HepG2 (cell line): ENCODE measurements at regions not wholly inside any gene's neighbourhood (a gene's known extent, or its start where the extent isn't known, plus 50 kb on each side); places are given as distances from the start of the nearest gene placed in this dataset.

Source experiments
- ATAC-seq: fragments of 200-7000 bp; cut with Tn5 transposase; 3 replicates; pipeline ENCODE4 v1.9.1; 2020; ENCODE audit warnings: mild to moderate bottlenecking, moderate library complexity
- BruUV-seq: library from RNA; stranded (reverse); fragments of 400-500 nt; replicated peaks from 2 replicates; lab custom pipeline; 2021; lab: Mats Ljungman, UMichigan
- CTCF ChIA-PET: fragments of 300-600 bp; formaldehyde crosslinking; extraction: SDS; loops from one replicate; lab custom pipeline; 2021; ENCODE audit warnings: low total read pairs, inconsistent platforms, low intra/inter-chr PET ratio; lab: Yijun Ruan, JAX
- POLR2A ChIA-PET: fragments of 350-600 bp; sonication (Branson Sonifier 250); formaldehyde crosslinking; loops from one replicate; lab custom pipeline; 2020; ENCODE audit warnings: antibody characterized with exemption, inconsistent platforms; lab: Yijun Ruan, JAX
- DNase-seq: peaks from one replicate; pipeline ENCODE4 v3.0.0-alpha.2; 2015; ENCODE audit warnings: low spot score
- FAIRE-seq: peaks from 3 replicates; lab custom pipeline; 2011; peaks lifted over from hg19 to GRCh38; lab: Jason Lieb, UNC
- H2AFZ ChIP-seq: one replicate; pipeline ENCODE4 v1.6.1; 2011; ENCODE audit warnings: low read length, inconsistent platforms
- H3K27ac ChIP-seq: fragments of 300-600 bp; 3 replicates; pipeline ENCODE4 v1.8.0; 2011; ENCODE audit warnings: mixed run types, mild to moderate bottlenecking, mixed read lengths, low read length, inconsistent platforms; ENCODE audit not compliant: insufficient read depth; ENCODE audit errors: extremely low read length
- H3K27me3 ChIP-seq, 2 experiments: fragments of 200-600 bp in 1 of 2; 2 replicates in 1 of 2; 3 replicates in 1 of 2; pipeline versions ENCODE4 v1.6.0 to v1.8.0; 2011; ENCODE audit warnings: low read length in 2 of 2, mild to moderate bottlenecking in 2 of 2, moderate library complexity in 2 of 2, inconsistent platforms in 1 of 2; ENCODE audit not compliant: insufficient read depth in 2 of 2, control insufficient read depth in 1 of 2
- H3K36me3 ChIP-seq, 2 experiments: fragments of 200-600 bp in 1 of 2; replicated peaks in 1 of 2; 2 replicates in 1 of 2; 3 replicates in 1 of 2; pipeline versions ENCODE4 v1.5.1 to v1.8.0; 2011; ENCODE audit warnings: low read length in 2 of 2, inconsistent platforms in 1 of 2; ENCODE audit not compliant: insufficient read depth in 2 of 2, control insufficient read depth in 1 of 2
- H3K4me1 ChIP-seq: 2 replicates; pipeline ENCODE4 v1.5.1; 2012; ENCODE audit warnings: low read length, inconsistent platforms; ENCODE audit not compliant: insufficient read depth
- H3K4me2 ChIP-seq: 2 replicates; pipeline ENCODE4 v1.6.0; 2011; ENCODE audit warnings: low read depth, low read length, inconsistent platforms
- H3K4me3 ChIP-seq, 3 experiments: fragments of 200-600 bp in 1 of 3; sonication (generic), shearing (Covaris generic) in 1 of 3; replicated peaks in 1 of 3; 2 replicates each; pipeline ENCODE4 v1.5.1; 2011 to 2016; ENCODE audit warnings: low read length in 3 of 3, inconsistent platforms in 2 of 3, low read depth in 2 of 3, mild to moderate bottlenecking in 2 of 3, control low read depth in 1 of 3, mixed read lengths in 1 of 3; ENCODE audit not compliant: insufficient read depth in 1 of 3
- H3K79me2 ChIP-seq: one replicate; pipeline ENCODE4 v1.6.1; 2011; ENCODE audit warnings: low read length, inconsistent platforms; ENCODE audit not compliant: insufficient read depth
- H3K9ac ChIP-seq: 2 replicates; pipeline ENCODE4 v1.6.0; 2011; ENCODE audit warnings: mild to moderate bottlenecking, low read depth, low read length, inconsistent platforms; ENCODE audit not compliant: insufficient read depth
- H3K9me3 ChIP-seq: 2 replicates; pipeline ENCODE4 v1.5.1; 2012; ENCODE audit warnings: mild to moderate bottlenecking, low read length
- H4K20me1 ChIP-seq: 2 replicates; pipeline ENCODE4 v1.6.0; 2011; ENCODE audit warnings: inconsistent platforms, mild to moderate bottlenecking, low read length, moderate library complexity; ENCODE audit not compliant: insufficient read depth
- CREBL2 ChIP-seq: sonication (generic); formaldehyde crosslinking; IDR thresholded peaks from 2 replicates; pipeline ENCODE4 v1.8.1; 2023; ENCODE audit warnings: missing genetic modification reagents, mild to moderate bottlenecking, borderline replicate concordance
- ETS1 ChIP-seq: sonication (generic); formaldehyde crosslinking; IDR thresholded peaks from 2 replicates; pipeline ENCODE4 v1.4.0; 2020; ENCODE audit warnings: missing genetic modification reagents
- GTF2F1 ChIP-seq: fragments of 150-350 bp; IDR thresholded peaks from 2 replicates; pipeline ENCODE4 v1.6.1; 2014; ENCODE audit warnings: low read length
- HDAC1 ChIP-seq: sonication (generic); formaldehyde crosslinking; IDR thresholded peaks from 2 replicates; pipeline ENCODE4 v1.5.1; 2020; ENCODE audit warnings: mild to moderate bottlenecking, missing genetic modification reagents
- HMGA1 ChIP-seq: sonication (generic); formaldehyde crosslinking; conservative IDR thresholded peaks from 2 replicates; pipeline ENCODE4 v1.4.0; 2020; ENCODE audit warnings: missing genetic modification reagents
- NCOA5 ChIP-seq: sonication (generic); formaldehyde crosslinking; IDR thresholded peaks from 2 replicates; pipeline ENCODE4 v1.4.0; 2020; ENCODE audit warnings: missing genetic modification reagents
- NR0B2 ChIP-seq: sonication (generic); formaldehyde crosslinking; IDR thresholded peaks from 2 replicates; pipeline ENCODE4 v1.4.0; 2020; ENCODE audit warnings: mild to moderate bottlenecking, missing genetic modification reagents
- POLR2AphosphoS5 ChIP-seq: IDR thresholded peaks from 2 replicates; pipeline ENCODE4 v1.6.1; 2012; ENCODE audit warnings: low read depth, low read length
- TCF7L2 ChIP-seq: IDR thresholded peaks from 2 replicates; pipeline ENCODE4 v1.6.1; 2011; ENCODE audit warnings: mild to moderate bottlenecking, low read depth, low read length, moderate library complexity
- ZBTB25 ChIP-seq: IDR thresholded peaks from 2 replicates; pipeline ENCODE4 v1.6.1; 2018; ENCODE audit warnings: missing genetic modification reagents
- ZBTB8A ChIP-seq: sonication (generic); formaldehyde crosslinking; IDR thresholded peaks from 2 replicates; pipeline ENCODE4 v1.4.0; 2020; ENCODE audit warnings: mild to moderate bottlenecking, low read depth, missing genetic modification reagents, borderline replicate concordance
- ZNF124 ChIP-seq: sonication (generic); formaldehyde crosslinking; IDR thresholded peaks from 2 replicates; pipeline ENCODE4 v1.4.0; 2020; ENCODE audit warnings: missing genetic modification reagents
- ZNF329 ChIP-seq: sonication (generic); formaldehyde crosslinking; IDR thresholded peaks from 2 replicates; pipeline ENCODE4 v1.9.0; 2021; ENCODE audit warnings: low read depth, mild to moderate bottlenecking, missing genetic modification reagents
- ZNF407 ChIP-seq: sonication (generic); formaldehyde crosslinking; IDR thresholded peaks from one replicate; pipeline ENCODE4 v1.5.1; 2020; ENCODE audit warnings: mild to moderate bottlenecking, missing genetic modification reagents; ENCODE audit errors: not compliant biosample characterization
- ZNF556 ChIP-seq: sonication (generic); formaldehyde crosslinking; IDR thresholded peaks from 2 replicates; pipeline ENCODE4 v1.4.0; 2020; ENCODE audit warnings: mild to moderate bottlenecking, missing genetic modification reagents, borderline replicate concordance
- ZNF768 ChIP-seq: sonication (generic); formaldehyde crosslinking; IDR thresholded peaks from 2 replicates; pipeline ENCODE4 v1.4.0; 2020; ENCODE audit warnings: missing genetic modification reagents
- WGBS: methylation state at CpG from one replicate; pipeline ENCODE4 v1.1.6; 2017; ENCODE audit warnings: low lambda C conversion rate; 5-methylcytosine and 5-hydroxymethylcytosine counted together
- in situ Hi-C: cut with HindIII; loops from 2 replicates; pipeline ENCODE4 v1.10.0; 2017; ENCODE audit warnings: low pct_unique_long_range_greater_than_20kb; ENCODE audit not compliant: extremely low pct_ligation_motif_present
- intact Hi-C: fragments of 100-400 bp; cut with micrococcal nuclease; formaldehyde crosslinking; loops from one replicate; pipeline ENCODE4 v1.10.0; 2022; ENCODE audit not compliant: unreplicated experiment

GRCh38 chr9:118940473-118940872 is 428.8 kb downstream of the BRINP1 start:
- no peak overlapping the region for H3K9ac ChIP-seq
- no peaks in the 10 kb centered on the region for H4K20me1 ChIP-seq
- no peaks in the 10 kb centered on the region for H3K4me1 ChIP-seq
- no peak overlapping the region for H2AFZ ChIP-seq
- ChIA-PET CTCF (no interaction called here), POLR2A (no interaction called here)
- H3K79me2 ChIP-seq, result no peaks in the 10 kb centered on the region
- intact Hi-C loops, result no loop called here
- BruUV-seq, result no TSS peak
- H3K4me3 ChIP-seq, result no peak overlapping the region
- H3K9me3 ChIP-seq, result peaks cover 96% of the 10 kb centered on the region
- in situ Hi-C loops, result no loop called here
- ATAC-seq (no peak), FAIRE-seq (no peak), DNase-seq (no peak)
- WGBS, result 5% methylated on average over 1 of the region's 1 CpG
- no peak overlapping the region for H3K27ac ChIP-seq
- H3K4me2 ChIP-seq, result no peak overlapping the region
- no peaks in the 10 kb centered on the region for H3K36me3 ChIP-seq
- H3K27me3 ChIP-seq, result no peaks in the 10 kb centered on the region
- TF ChIP-seq ZNF768 (CRISPR knock-in tag), result no peak
- TF ChIP-seq ZNF329, result no peak
- no peak for TF ChIP-seq POLR2AphosphoS5
- no peak for TF ChIP-seq HMGA1 (CRISPR knock-in tag)
- no peak for TF ChIP-seq GTF2F1
- TF ChIP-seq ZBTB25 (CRISPR knock-in tag), result no peak
- no peak for TF ChIP-seq NR0B2
- no peak for TF ChIP-seq ZNF124
- TF ChIP-seq ZNF556 (CRISPR knock-in tag), result no peak
- TF ChIP-seq ZNF407 (CRISPR knock-in tag), result no peak
- no peak for TF ChIP-seq CREBL2 (CRISPR knock-in tag)
- no peak for TF ChIP-seq NCOA5
- TF ChIP-seq ZBTB8A (CRISPR knock-in tag), result no peak
- TF ChIP-seq HDAC1 (CRISPR knock-in tag), result no peak
- TF ChIP-seq TCF7L2, result no peak
- no peak for TF ChIP-seq ETS1 (CRISPR knock-in tag)
